SU-DHL-6 (cell line): ENCODE measurements at regions not wholly inside any gene's neighbourhood (a gene's known extent, or its start where the extent isn't known, plus 50 kb on each side); places are given as distances from the start of the nearest gene placed in this dataset.

Experiments used
- EZH2phosphoT487 ChIP-seq: fragments of 200-600 bp; sonication (generic), shearing (Covaris generic); conservative IDR thresholded peaks from 2 replicates; pipeline ENCODE4 v1.6.1; 2018; ENCODE audit warnings: mild to moderate bottlenecking, antibody characterized with exemption, low read length, moderate library complexity, mixed read lengths
- TF ChIP-seq, protein P1 (sequence below): fragments of 200-600 bp; sonication (generic); IDR thresholded peaks from one replicate; pipeline ENCODE4 v1.5.1; 2017; ENCODE audit warnings: antibody characterized with exemption, mild to moderate bottlenecking, low read length, moderate library complexity; ENCODE audit not compliant: insufficient read depth, poor library complexity, severe bottlenecking

DNA sequence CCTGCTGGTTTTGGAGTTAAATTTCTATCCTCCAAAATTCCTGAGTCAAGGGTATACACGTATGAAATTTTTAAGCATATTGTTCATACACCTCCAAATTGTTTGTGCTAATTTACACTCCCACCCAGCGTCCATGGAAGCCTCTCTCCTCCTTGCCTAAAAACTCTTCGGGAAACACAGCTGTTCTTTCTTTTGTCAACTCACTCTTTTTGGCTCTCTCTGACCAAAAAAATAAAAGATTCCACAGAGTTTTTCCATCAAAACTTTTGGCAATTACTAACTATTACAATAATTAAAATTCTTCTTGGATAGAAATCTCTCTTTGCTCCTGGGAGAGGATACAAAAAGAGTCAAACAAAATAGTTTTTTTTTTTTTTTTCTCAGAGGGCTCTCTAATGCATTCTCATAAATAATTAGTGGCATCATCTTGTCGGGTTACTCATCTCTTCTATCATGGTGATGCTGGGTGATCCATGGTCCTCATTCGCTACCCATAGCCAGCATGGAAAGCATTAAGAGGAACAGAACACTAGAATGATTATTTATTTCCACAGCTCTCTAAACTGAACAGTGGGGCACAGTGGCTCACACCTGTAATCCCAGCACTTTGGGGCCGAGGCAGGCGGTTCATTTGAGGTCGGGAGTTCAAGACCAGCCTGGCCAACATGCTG is 310.7 kb downstream of the SFMBT2 start:
- TF ChIP-seq, protein P1, sequence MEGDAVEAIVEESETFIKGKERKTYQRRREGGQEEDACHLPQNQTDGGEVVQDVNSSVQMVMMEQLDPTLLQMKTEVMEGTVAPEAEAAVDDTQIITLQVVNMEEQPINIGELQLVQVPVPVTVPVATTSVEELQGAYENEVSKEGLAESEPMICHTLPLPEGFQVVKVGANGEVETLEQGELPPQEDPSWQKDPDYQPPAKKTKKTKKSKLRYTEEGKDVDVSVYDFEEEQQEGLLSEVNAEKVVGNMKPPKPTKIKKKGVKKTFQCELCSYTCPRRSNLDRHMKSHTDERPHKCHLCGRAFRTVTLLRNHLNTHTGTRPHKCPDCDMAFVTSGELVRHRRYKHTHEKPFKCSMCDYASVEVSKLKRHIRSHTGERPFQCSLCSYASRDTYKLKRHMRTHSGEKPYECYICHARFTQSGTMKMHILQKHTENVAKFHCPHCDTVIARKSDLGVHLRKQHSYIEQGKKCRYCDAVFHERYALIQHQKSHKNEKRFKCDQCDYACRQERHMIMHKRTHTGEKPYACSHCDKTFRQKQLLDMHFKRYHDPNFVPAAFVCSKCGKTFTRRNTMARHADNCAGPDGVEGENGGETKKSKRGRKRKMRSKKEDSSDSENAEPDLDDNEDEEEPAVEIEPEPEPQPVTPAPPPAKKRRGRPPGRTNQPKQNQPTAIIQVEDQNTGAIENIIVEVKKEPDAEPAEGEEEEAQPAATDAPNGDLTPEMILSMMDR, result no peak
- no peak for TF ChIP-seq EZH2phosphoT487
